ENCODE measurements at regions not wholly inside any gene's neighbourhood (a gene's known extent, or its start where the extent isn't known, plus 50 kb on each side); places are given as distances from the start of the nearest gene placed in this dataset.

GRCh38 chr9:134550584-134550983 is 91.0 kb upstream of the COL5A1 start:
- TF ChIP-seq, protein P1, sequence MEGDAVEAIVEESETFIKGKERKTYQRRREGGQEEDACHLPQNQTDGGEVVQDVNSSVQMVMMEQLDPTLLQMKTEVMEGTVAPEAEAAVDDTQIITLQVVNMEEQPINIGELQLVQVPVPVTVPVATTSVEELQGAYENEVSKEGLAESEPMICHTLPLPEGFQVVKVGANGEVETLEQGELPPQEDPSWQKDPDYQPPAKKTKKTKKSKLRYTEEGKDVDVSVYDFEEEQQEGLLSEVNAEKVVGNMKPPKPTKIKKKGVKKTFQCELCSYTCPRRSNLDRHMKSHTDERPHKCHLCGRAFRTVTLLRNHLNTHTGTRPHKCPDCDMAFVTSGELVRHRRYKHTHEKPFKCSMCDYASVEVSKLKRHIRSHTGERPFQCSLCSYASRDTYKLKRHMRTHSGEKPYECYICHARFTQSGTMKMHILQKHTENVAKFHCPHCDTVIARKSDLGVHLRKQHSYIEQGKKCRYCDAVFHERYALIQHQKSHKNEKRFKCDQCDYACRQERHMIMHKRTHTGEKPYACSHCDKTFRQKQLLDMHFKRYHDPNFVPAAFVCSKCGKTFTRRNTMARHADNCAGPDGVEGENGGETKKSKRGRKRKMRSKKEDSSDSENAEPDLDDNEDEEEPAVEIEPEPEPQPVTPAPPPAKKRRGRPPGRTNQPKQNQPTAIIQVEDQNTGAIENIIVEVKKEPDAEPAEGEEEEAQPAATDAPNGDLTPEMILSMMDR (IDR thresholded peaks at IDR 0.05): no peak
- Mint-ChIP-seq H3K36me3 (ENCODE audit: low read depth) (no peaks in the 10 kb centered on the region), H3K9me3 (peaks cover 4% of the 10 kb centered on the region), H3K4me1 (no peaks in the 10 kb centered on the region), H3K27me3 (peaks cover 10% of the 10 kb centered on the region), H3K27ac (no peak overlapping the region), H3K4me3 (no peak overlapping the region)
- intact Hi-C loops (cut with micrococcal nuclease): no loop called here
- ChIA-PET POLR2A (no interaction called here), CTCF (no interaction called here)
- no peak for DNase-seq
- ATAC-seq (ENCODE audit: low read depth): no peak

DNA sequence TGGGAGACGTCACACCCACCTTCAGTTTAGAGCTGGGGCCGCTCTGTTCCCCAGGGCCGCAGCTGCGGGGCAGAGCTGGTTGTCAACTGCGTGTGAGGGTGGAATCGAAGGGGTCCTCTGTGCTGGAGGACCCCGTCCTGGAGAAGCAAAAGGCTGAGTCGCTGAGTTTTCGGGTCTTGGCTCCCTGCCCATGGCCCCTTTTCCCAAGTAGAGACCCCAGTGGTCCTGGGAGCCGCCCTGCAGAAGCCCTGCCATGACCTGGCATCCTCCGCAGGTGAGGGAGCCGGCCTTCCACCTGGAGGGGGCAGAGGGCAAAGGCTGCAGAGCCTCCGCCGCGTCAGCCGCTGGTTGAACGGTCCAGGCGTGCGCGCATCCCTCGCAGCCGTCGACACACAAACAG is 90.4 kb upstream of the COL5A1 start:
- ATAC-seq (ENCODE audit: low read depth) (no peak), DNase-seq (no peak)
- H3K36me3 Mint-ChIP-seq (ENCODE audit: low read depth): no peaks in the 10 kb centered on the region
- no peak overlapping the region for H3K27ac Mint-ChIP-seq
- H3K9me3 Mint-ChIP-seq: peaks cover 4% of the 10 kb centered on the region
- no peak overlapping the region for H3K4me3 Mint-ChIP-seq
- peaks cover 10% of the 10 kb centered on the region for H3K27me3 Mint-ChIP-seq
- ChIA-PET CTCF (no interaction called here), POLR2A (no interaction called here)
- TF ChIP-seq, protein P1 (IDR thresholded peaks at IDR 0.05): no peak
- no peaks in the 10 kb centered on the region for H3K4me1 Mint-ChIP-seq
- intact Hi-C loops (cut with micrococcal nuclease): no loop called here

DNA sequence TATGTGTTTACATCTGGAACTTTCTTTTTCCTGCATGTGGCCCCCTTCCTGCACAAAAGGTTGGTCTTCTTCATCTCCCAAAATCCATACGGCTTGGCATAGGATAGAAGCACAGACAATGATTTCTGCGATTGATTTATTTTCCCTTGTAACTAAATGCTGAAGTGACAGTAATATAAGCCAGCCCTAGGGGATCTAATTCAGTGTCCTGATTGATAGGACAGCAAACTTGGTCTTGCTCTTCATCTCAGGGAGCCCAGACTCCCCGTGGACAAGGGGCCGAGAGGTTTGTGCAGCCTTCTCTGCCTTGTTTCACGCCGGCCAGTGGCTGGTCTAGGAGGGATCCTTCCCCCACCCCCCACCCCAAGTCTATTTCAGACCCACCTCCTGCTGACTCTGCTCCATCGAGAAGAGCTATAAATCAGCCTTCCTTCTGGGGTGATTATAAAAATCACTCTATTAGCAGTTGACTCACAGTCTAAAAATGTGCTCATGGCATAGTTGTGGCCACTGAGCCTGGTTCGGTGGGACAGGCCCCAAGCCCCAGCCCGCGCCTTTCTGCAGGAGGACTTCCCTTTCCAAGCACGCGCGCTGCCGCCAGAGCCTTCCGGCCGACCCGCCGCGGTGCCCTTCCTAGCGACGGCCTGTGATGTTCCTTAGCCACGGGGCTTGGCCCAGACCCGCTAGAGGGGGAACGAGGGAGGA is 89.8 kb upstream of the COL5A1 start:
- Mint-ChIP-seq H3K27me3 (peaks cover 10% of the 10 kb centered on the region), H3K27ac (no peak overlapping the region), H3K9me3 (peaks cover 4% of the 10 kb centered on the region), H3K36me3 (ENCODE audit: low read depth) (no peaks in the 10 kb centered on the region), H3K4me1 (no peaks in the 10 kb centered on the region), H3K4me3 (no peak overlapping the region)
- TF ChIP-seq, protein P1 (IDR thresholded peaks at IDR 0.05): no peak
- intact Hi-C loops (cut with micrococcal nuclease): no loop called here
- CTCF ChIA-PET: no interaction called here
- POLR2A ChIA-PET: no interaction called here
- DNase-seq (no peak), ATAC-seq (ENCODE audit: low read depth) (no peak)

DNA sequence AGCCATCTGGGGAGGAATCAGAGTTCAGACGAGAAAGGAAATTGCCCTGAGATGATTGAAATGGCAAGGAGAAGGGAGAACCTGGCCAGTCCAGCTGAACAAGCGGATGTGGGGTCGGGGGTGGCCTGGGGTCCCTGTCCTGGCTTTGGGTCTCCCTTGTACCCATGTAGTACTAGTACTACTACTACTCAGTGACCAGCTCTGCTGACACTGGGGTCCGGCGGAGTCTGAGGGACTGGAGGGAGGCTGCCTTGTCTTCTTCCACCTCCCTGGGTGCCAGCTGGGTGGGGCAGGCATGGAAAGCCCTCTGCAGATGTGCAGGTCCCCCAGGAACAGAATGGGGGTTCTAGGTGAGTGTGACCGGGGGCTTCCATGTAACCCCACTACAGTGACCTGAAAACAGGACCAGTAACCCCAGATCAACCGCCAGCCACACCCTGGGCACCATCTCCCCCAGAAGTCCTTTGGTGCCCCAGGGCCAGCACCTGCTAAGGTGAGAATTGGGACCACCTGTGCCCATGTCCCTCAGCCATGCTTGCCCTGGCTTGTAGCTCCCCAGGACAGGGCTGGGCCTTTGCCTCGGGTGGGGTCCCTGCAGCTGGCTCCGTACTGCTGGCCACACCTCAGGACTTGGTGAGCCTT is 89.1 kb upstream of the COL5A1 start:
- TF ChIP-seq, protein P1 (IDR thresholded peaks at IDR 0.05): no peak
- no peak for ATAC-seq (ENCODE audit: low read depth)
- H3K9me3 Mint-ChIP-seq: peaks cover 4% of the 10 kb centered on the region
- no peak overlapping the region for H3K27ac Mint-ChIP-seq
- H3K4me3 Mint-ChIP-seq: no peak overlapping the region
- intact Hi-C loops (cut with micrococcal nuclease): no loop called here
- CTCF ChIA-PET: no interaction called here
- H3K36me3 Mint-ChIP-seq (ENCODE audit: low read depth): no peaks in the 10 kb centered on the region
- no peak for DNase-seq
- H3K4me1 Mint-ChIP-seq: no peaks in the 10 kb centered on the region
- peaks cover 8% of the 10 kb centered on the region for H3K27me3 Mint-ChIP-seq
- POLR2A ChIA-PET: no interaction called here

DNA sequence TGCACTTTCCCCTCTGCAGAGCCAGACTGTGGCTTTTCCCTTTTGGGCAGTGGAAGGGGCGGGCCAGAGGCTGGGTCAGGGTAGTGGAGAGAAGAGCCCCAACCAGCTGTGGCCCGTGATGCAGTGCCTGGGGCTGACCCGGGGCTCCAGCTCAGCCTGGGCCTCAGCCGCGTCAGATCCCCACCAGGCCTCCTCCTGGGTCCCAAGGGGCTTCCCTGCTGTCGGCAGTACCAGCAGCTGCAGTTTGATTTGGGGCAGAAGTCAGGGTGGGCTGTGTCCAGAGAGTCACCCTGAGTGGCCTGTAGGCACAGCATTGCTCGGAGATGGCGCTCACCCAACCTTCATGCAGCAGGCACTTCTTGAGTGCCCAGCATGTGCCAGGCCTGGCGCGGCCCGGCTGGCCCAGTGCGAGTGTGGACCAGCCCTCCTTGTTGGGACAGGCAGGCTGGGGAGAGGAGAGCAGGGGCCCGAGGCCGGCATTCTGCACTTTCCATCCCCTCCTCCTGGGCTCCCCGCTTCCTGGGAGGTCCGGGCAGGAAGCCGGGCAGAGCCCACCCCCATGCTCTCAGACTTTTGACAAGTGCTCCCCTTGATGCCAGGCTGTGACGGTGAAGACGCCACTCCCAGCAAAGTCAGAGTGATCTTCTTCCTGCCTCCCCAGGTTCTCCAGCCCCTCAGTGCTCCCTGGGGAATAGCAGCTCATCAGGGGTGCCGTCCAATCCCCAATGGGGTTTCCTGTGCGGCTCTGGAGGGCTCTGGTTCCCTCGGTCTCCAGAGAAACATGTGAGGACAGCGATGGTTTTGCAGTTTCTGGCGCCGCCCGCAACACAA is 88.3 kb upstream of the COL5A1 start:
- ATAC-seq (ENCODE audit: low read depth) (no peak), DNase-seq (no peak)
- intact Hi-C loops (cut with micrococcal nuclease): no loop called here
- Mint-ChIP-seq H3K9me3 (peaks cover 4% of the 10 kb centered on the region), H3K36me3 (ENCODE audit: low read depth) (no peaks in the 10 kb centered on the region), H3K27ac (no peak overlapping the region), H3K4me1 (no peaks in the 10 kb centered on the region), H3K4me3 (no peak overlapping the region), H3K27me3 (peaks cover 5% of the 10 kb centered on the region)
- ChIA-PET CTCF (no interaction called here), POLR2A (no interaction called here)
- TF ChIP-seq, protein P1 (IDR thresholded peaks at IDR 0.05): no peak

Measured in activated B cell treated with CpG ODN at 0.5 μM for 24 hours (primary cell).